GM12891 (cell line): ENCODE measurements at regions not wholly inside any gene's neighbourhood (a gene's known extent, or its start where the extent isn't known, plus 50 kb on each side); places are given as distances from the start of the nearest gene placed in this dataset.

Experiments
- DNase-seq: peaks from one replicate; pipeline ENCODE4 v3.0.0; 2011; ENCODE audit warnings: low spot score; ENCODE audit not compliant: insufficient read length
- FAIRE-seq: peaks from 2 replicates; lab custom pipeline; 2011; peaks lifted over from hg19 to GRCh38; lab: Jason Lieb, UNC
- PAX5 ChIP-seq: IDR thresholded peaks from 2 replicates; pipeline ENCODE4 v1.6.1; 2011; ENCODE audit warnings: low read length, moderate library complexity, mild to moderate bottlenecking; ENCODE audit not compliant: insufficient read depth, severe bottlenecking
- POLR2A ChIP-seq: IDR thresholded peaks from 2 replicates; pipeline ENCODE4 v1.6.1; 2011; ENCODE audit warnings: low read depth, low read length, control low read depth
- POLR2AphosphoS5 ChIP-seq: IDR thresholded peaks from 2 replicates; pipeline ENCODE4 v1.6.1; 2011; ENCODE audit warnings: low read depth, low read length, control low read depth
- POU2F2 ChIP-seq: IDR thresholded peaks from 2 replicates; pipeline ENCODE4 v1.6.1; 2011; ENCODE audit warnings: low read depth, mild to moderate bottlenecking, control low read depth, low read length, moderate library complexity
- SPI1 ChIP-seq: IDR thresholded peaks from 2 replicates; pipeline ENCODE4 v1.6.1; 2011; ENCODE audit warnings: low read depth, low read length, control low read depth
- TAF1 ChIP-seq: IDR thresholded peaks from 2 replicates; pipeline ENCODE4 v1.6.1; 2011; ENCODE audit warnings: low read depth, low read length, control low read depth

- FAIRE-seq (no peak), DNase-seq (no peak)
- no peak for TF ChIP-seq POU2F2
Observed at GRCh38 chr18:38421872-38422615, 856.4 kb upstream of the CELF4 start.

GRCh38 chr18:38421021-38421420 lies 855.4 kb upstream of the CELF4 start:
- TF ChIP-seq TAF1 (no peak), SPI1 (no peak), POU2F2 (no peak), POLR2A (no peak), POLR2AphosphoS5 (no peak), PAX5 (no peak)
- DNase-seq (no peak), FAIRE-seq (no peak)

GRCh38 chr18:38420611-38421010 lies 855.0 kb upstream of the CELF4 start:
- TF ChIP-seq PAX5 (no peak), TAF1 (no peak), SPI1 (no peak), POLR2AphosphoS5 (no peak), POU2F2 (no peak), POLR2A (no peak)
- DNase-seq (no peak), FAIRE-seq (no peak)

GRCh38 chr18:38415811-38416210 lies 850.2 kb upstream of the CELF4 start:
- DNase-seq: no peak
- TF ChIP-seq POU2F2 (no peak), TAF1 (no peak), POLR2A (no peak), PAX5 (no peak), SPI1 (no peak), POLR2AphosphoS5 (no peak)
- FAIRE-seq: no peak

- no peak for FAIRE-seq
- no peak for DNase-seq
- TF ChIP-seq TAF1 (no peak), POLR2A (no peak), POLR2AphosphoS5 (no peak), SPI1 (no peak), POU2F2 (no peak), PAX5 (no peak)
Observed at GRCh38 chr18:38413193-38413592, 847.6 kb upstream of the CELF4 start.

- TF ChIP-seq POU2F2 (no peak), TAF1 (no peak), SPI1 (no peak), POLR2A (no peak), PAX5 (no peak), POLR2AphosphoS5 (no peak)
- FAIRE-seq: no peak
- DNase-seq: no peak
Observed at GRCh38 chr18:38406607-38407006, 841.0 kb upstream of the CELF4 start.

GRCh38 chr18:38402509-38402908 lies 836.9 kb upstream of the CELF4 start:
- no peak for FAIRE-seq
- no peak for TF ChIP-seq PAX5
- TF ChIP-seq SPI1: no peak
- TF ChIP-seq TAF1: no peak
- no peak for TF ChIP-seq POLR2A
- TF ChIP-seq POLR2AphosphoS5: no peak
- TF ChIP-seq POU2F2: no peak
- DNase-seq: no peak

GRCh38 chr18:38397094-38397493 lies 831.5 kb upstream of the CELF4 start:
- TF ChIP-seq PAX5 (no peak), SPI1 (no peak), POLR2AphosphoS5 (no peak), POU2F2 (no peak), TAF1 (no peak), POLR2A (no peak)
- DNase-seq: no peak
- no peak for FAIRE-seq

- no peak for FAIRE-seq
- DNase-seq: no peak
- TF ChIP-seq POU2F2: no peak
Observed at GRCh38 chr18:38386146-38386545, 820.5 kb upstream of the CELF4 start.

- no peak for DNase-seq
- TF ChIP-seq SPI1 (peak; percentile 27; the same call in 1 of the 2 replicates), TAF1 (no peak), POLR2A (no peak)
Observed at GRCh38 chr18:38369772-38370690, 804.4 kb upstream of the CELF4 start.

More at GRCh38 chr18:38369772-38370690, 804.4 kb upstream of the CELF4 start:
- FAIRE-seq: no peak
